Progenitor cell of endocrine pancreas (in vitro differentiated cells): ENCODE measurements at regions not wholly inside any gene's neighbourhood (a gene's known extent, or its start where the extent isn't known, plus 50 kb on each side); places are given as distances from the start of the nearest gene placed in this dataset.

Experiments
- DNase-seq: peaks from one replicate; pipeline ENCODE4 v3.0.0; 2021; ENCODE audit warnings: low spot score; ENCODE audit not compliant: unreplicated experiment
- H3K27ac Mint-ChIP-seq: 2 replicates; pipeline ENCODE4 v1.8.0; 2021; ENCODE audit warnings: mild to moderate bottlenecking, moderate library complexity, mixed read lengths
- H3K27me3 Mint-ChIP-seq: 2 replicates; pipeline ENCODE4 v1.8.0; 2021; ENCODE audit warnings: mixed read lengths
- H3K36me3 Mint-ChIP-seq: 2 replicates; pipeline ENCODE4 v1.8.0; 2022; ENCODE audit warnings: mixed read lengths; ENCODE audit not compliant: insufficient read depth
- H3K4me1 Mint-ChIP-seq: 2 replicates; pipeline ENCODE4 v1.8.0; 2021; ENCODE audit warnings: low read depth, mixed read lengths
- H3K4me3 Mint-ChIP-seq: 2 replicates; pipeline ENCODE4 v1.8.0; 2021; ENCODE audit warnings: low read depth, mild to moderate bottlenecking, moderate library complexity, mixed read lengths
- H3K9me3 Mint-ChIP-seq: 2 replicates; pipeline ENCODE4 v1.8.0; 2021; ENCODE audit warnings: low read depth, mixed read lengths
- TF ChIP-seq, protein P1 (sequence below): fragments of 200-600 bp; sonication (generic); IDR thresholded peaks from one replicate; pipeline ENCODE4 v1.5.0; 2021; ENCODE audit warnings: antibody characterized with exemption, mild to moderate bottlenecking; ENCODE audit not compliant: unreplicated experiment

GRCh38 chr6:62714112-62714511 lies 428.1 kb upstream of the KHDRBS2 start:
- Mint-ChIP-seq H3K27me3 (no peaks in the 10 kb centered on the region), H3K4me3 (no peak overlapping the region), H3K27ac (no peak overlapping the region), H3K9me3 (no peaks in the 10 kb centered on the region), H3K36me3 (no peaks in the 10 kb centered on the region), H3K4me1 (peaks cover 2% of the 10 kb centered on the region)
- no peak for DNase-seq
- TF ChIP-seq, protein P1, sequence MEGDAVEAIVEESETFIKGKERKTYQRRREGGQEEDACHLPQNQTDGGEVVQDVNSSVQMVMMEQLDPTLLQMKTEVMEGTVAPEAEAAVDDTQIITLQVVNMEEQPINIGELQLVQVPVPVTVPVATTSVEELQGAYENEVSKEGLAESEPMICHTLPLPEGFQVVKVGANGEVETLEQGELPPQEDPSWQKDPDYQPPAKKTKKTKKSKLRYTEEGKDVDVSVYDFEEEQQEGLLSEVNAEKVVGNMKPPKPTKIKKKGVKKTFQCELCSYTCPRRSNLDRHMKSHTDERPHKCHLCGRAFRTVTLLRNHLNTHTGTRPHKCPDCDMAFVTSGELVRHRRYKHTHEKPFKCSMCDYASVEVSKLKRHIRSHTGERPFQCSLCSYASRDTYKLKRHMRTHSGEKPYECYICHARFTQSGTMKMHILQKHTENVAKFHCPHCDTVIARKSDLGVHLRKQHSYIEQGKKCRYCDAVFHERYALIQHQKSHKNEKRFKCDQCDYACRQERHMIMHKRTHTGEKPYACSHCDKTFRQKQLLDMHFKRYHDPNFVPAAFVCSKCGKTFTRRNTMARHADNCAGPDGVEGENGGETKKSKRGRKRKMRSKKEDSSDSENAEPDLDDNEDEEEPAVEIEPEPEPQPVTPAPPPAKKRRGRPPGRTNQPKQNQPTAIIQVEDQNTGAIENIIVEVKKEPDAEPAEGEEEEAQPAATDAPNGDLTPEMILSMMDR: no peak

- Mint-ChIP-seq H3K4me1 (peaks cover 2% of the 10 kb centered on the region), H3K36me3 (no peaks in the 10 kb centered on the region), H3K27ac (no peak overlapping the region), H3K27me3 (no peaks in the 10 kb centered on the region), H3K4me3 (no peak overlapping the region), H3K9me3 (no peaks in the 10 kb centered on the region)
- DNase-seq: no peak
- TF ChIP-seq, protein P1: no peak
Observed at GRCh38 chr6:62711750-62712149, 425.7 kb upstream of the KHDRBS2 start.

DNA sequence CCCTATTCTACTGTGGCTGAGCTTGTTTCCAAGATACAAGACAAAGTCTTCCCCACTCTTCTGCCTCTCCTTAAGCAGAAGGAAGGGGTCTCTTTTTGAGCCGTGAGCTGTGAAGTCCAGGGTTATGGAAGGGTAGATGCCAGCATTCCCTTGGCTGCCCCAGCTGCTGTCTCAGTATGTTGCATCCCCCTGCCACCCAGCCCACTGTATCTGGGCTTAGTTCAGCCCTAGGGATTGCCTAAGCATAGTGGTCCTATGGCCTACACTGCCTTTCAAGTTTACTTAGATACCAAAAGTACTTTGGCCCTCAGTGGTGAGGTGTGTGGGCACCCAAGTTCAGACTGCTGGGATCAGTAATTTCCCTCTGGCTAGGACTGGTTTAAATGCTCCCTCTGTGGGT lies 421.9 kb upstream of the KHDRBS2 start:
- Mint-ChIP-seq H3K36me3 (no peaks in the 10 kb centered on the region), H3K4me3 (no peak overlapping the region), H3K27ac (no peak overlapping the region), H3K9me3 (no peaks in the 10 kb centered on the region), H3K27me3 (no peaks in the 10 kb centered on the region), H3K4me1 (no peaks in the 10 kb centered on the region)
- DNase-seq: no peak
- TF ChIP-seq, protein P1: no peak

DNA sequence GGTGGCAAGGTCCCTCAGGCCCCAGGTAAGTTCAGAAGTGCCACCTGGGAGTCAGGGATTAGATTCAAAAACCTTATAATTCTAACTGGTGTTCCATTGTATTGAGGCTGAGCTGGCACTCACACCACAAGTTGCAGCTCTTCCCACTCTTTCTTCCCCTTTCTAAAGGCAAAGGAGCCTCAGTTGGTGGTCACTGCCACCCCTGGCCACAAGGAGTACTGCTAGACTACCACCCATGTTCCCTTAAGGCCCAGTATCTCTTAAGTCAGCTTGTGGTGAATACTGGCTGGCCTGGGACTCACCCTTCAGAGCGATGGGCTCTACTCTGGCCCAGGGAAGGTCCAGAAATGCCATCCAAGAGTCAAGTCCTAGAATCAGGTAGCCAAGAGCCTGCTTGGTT lies 421.1 kb upstream of the KHDRBS2 start:
- Mint-ChIP-seq H3K27ac (no peak overlapping the region), H3K27me3 (no peaks in the 10 kb centered on the region), H3K9me3 (no peaks in the 10 kb centered on the region), H3K36me3 (no peaks in the 10 kb centered on the region), H3K4me1 (no peaks in the 10 kb centered on the region), H3K4me3 (no peak overlapping the region)
- no peak for DNase-seq
- TF ChIP-seq, protein P1: no peak

DNA sequence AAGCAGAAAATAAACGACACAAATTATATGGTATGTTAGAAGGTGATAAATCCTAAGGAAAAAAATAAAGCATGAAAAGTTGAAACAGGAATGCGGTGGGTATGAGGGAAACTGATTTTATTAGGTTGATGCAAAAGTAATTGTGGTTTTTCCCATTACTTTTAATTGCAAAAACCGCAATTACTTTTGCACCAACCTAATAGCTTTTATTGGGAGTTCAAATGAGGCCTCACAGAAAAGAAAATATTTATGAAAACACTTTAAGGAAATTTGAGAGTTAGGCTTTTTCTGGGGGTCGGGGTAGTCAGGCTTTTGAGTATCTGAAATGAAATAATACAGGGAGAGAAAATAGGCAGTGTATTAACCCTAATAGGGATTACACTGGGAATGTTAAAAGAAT lies 397.0 kb upstream of the KHDRBS2 start:
- Mint-ChIP-seq H3K27ac (no peak overlapping the region), H3K9me3 (peaks cover 25% of the 10 kb centered on the region)
- no peak for DNase-seq

More for the DNA sequence above, 397.0 kb upstream of the KHDRBS2 start:
- Mint-ChIP-seq H3K27me3 (no peaks in the 10 kb centered on the region), H3K36me3 (no peaks in the 10 kb centered on the region), H3K4me1 (no peaks in the 10 kb centered on the region), H3K4me3 (no peak overlapping the region)
- TF ChIP-seq, protein P1: no peak
